MM.1S (cell line): ENCODE measurements at regions not wholly inside any gene's neighbourhood (a gene's known extent, or its start where the extent isn't known, plus 50 kb on each side); places are given as distances from the start of the nearest gene placed in this dataset.

Experiments used
- DNase-seq: peaks from one replicate; pipeline ENCODE4 v3.0.0-alpha.2; 2015
- H2AFZ ChIP-seq: fragments of 300-600 bp; sonication (generic); 2 replicates; pipeline ENCODE4 v1.6.0; 2016; ENCODE audit warnings: antibody characterized with exemption, low read length
- H3F3A ChIP-seq: fragments of 300-600 bp; sonication (generic); 2 replicates; pipeline ENCODE4 v1.6.1; 2016; ENCODE audit warnings: mild to moderate bottlenecking, antibody characterized with exemption, low read length, moderate library complexity, mixed read lengths; ENCODE audit not compliant: insufficient read depth
- H3K27ac ChIP-seq: fragments of 300-600 bp; sonication (generic); 2 replicates; pipeline ENCODE4 v1.5.1; 2016; ENCODE audit warnings: mild to moderate bottlenecking, low read length
- H3K27me3 ChIP-seq: fragments of 300-600 bp; sonication (generic); replicated peaks from 2 replicates; pipeline ENCODE4 v1.6.0; 2016; ENCODE audit warnings: low read length; ENCODE audit not compliant: insufficient read depth
- H3K36me3 ChIP-seq: fragments of 300-600 bp; sonication (generic); replicated peaks from 2 replicates; pipeline ENCODE4 v1.6.1; 2016; ENCODE audit warnings: mild to moderate bottlenecking, low read length, mixed read lengths; ENCODE audit not compliant: insufficient read depth
- H3K4me1 ChIP-seq: fragments of 300-600 bp; sonication (generic); 2 replicates; pipeline ENCODE4 v1.6.1; 2016; ENCODE audit warnings: low read length, mixed read lengths
- H3K4me2 ChIP-seq: fragments of 300-600 bp; sonication (generic); 2 replicates; pipeline ENCODE4 v1.6.0; 2016; ENCODE audit warnings: low read depth, low read length
- H3K4me3 ChIP-seq: fragments of 300-600 bp; sonication (generic); 2 replicates; pipeline ENCODE4 v1.5.1; 2016; ENCODE audit warnings: low read length, mixed read lengths
- H3K79me2 ChIP-seq: fragments of 300-600 bp; sonication (generic); 2 replicates; pipeline ENCODE4 v1.6.1; 2016; ENCODE audit warnings: mixed run types, low read length, mixed read lengths
- H3K9ac ChIP-seq: fragments of 300-600 bp; sonication (generic); 2 replicates; pipeline ENCODE4 v1.6.1; 2016; ENCODE audit warnings: low read length, mixed read lengths
- H3K9me2 ChIP-seq: fragments of 300-600 bp; sonication (generic); replicated peaks from 2 replicates; pipeline ENCODE4 v1.6.1; 2016; ENCODE audit warnings: mild to moderate bottlenecking, low read length, mixed read lengths; ENCODE audit not compliant: insufficient read depth
- H3K9me3 ChIP-seq: fragments of 300-600 bp; sonication (generic); replicated peaks from 2 replicates; pipeline ENCODE4 v1.6.1; 2016; ENCODE audit warnings: mild to moderate bottlenecking, low read length, mixed read lengths; ENCODE audit not compliant: insufficient read depth
- H4K20me1 ChIP-seq: fragments of 300-600 bp; sonication (generic); 2 replicates; pipeline ENCODE4 v1.6.1; 2016; ENCODE audit warnings: mild to moderate bottlenecking, low read length, moderate library complexity, mixed read lengths; ENCODE audit not compliant: insufficient read depth
- CTCF ChIP-seq: fragments of 300-600 bp; sonication (generic); IDR thresholded peaks from 2 replicates; pipeline ENCODE4 v1.5.1; 2016; ENCODE audit warnings: antibody characterized with exemption, low read length, mixed read lengths
- EZH2 ChIP-seq: fragments of 300-600 bp; sonication (generic); optimal IDR thresholded peaks from 2 replicates; pipeline ENCODE3; 2017; ENCODE audit warnings: low read depth, mild to moderate bottlenecking, antibody characterized with exemption, low read length, mixed read lengths
- EZH2phosphoT487 ChIP-seq: fragments of 300-600 bp; sonication (generic); IDR thresholded peaks from 2 replicates; pipeline ENCODE4 v1.6.1; 2018; ENCODE audit warnings: antibody characterized with exemption, low read length

GRCh38 chr1:30273021-30273325 lies 450.4 kb downstream of the MATN1 start:
- H3K4me2 ChIP-seq, result no peak overlapping the region
- TF ChIP-seq CTCF (no peak), EZH2 (no peak), EZH2phosphoT487 (no peak)
- H4K20me1 ChIP-seq, result no peaks in the 10 kb centered on the region
- H3K4me3 ChIP-seq, result no peak overlapping the region
- no peaks in the 10 kb centered on the region for H3K36me3 ChIP-seq
- H3K27ac ChIP-seq, result no peak overlapping the region
- no peaks in the 10 kb centered on the region for H3K4me1 ChIP-seq
- peaks cover 68% of the 10 kb centered on the region for H3K27me3 ChIP-seq
- no peaks in the 10 kb centered on the region for H3K9me3 ChIP-seq
- H3K79me2 ChIP-seq, result no peaks in the 10 kb centered on the region
- no peak for DNase-seq
- no peak overlapping the region for H2AFZ ChIP-seq
- H3K9ac ChIP-seq, result no peak overlapping the region
- no peaks in the 10 kb centered on the region for H3K9me2 ChIP-seq
- no peaks in the 10 kb centered on the region for H3F3A ChIP-seq

- Histone ChIP-seq H3K9ac (no peak overlapping the region), H3K4me2 (no peak overlapping the region), H3K27ac (no peak overlapping the region), H3F3A (no peaks in the 10 kb centered on the region), H3K4me3 (no peak overlapping the region), H3K36me3 (no peaks in the 10 kb centered on the region), H3K9me2 (no peaks in the 10 kb centered on the region), H3K9me3 (no peaks in the 10 kb centered on the region), H4K20me1 (no peaks in the 10 kb centered on the region), H3K27me3 (peaks cover 67% of the 10 kb centered on the region), H3K4me1 (no peaks in the 10 kb centered on the region), H3K79me2 (no peaks in the 10 kb centered on the region), H2AFZ (no peak overlapping the region)
- DNase-seq, result no peak
- no peak for TF ChIP-seq EZH2
- no peak for TF ChIP-seq EZH2phosphoT487
- TF ChIP-seq CTCF, result no peak
These were observed 450.9 kb downstream of the MATN1 start for GRCh38 chr1:30272277-30273020.

- TF ChIP-seq EZH2phosphoT487 (no peak), EZH2 (no peak), CTCF (no peak)
- Histone ChIP-seq H3K9ac (no peak overlapping the region), H4K20me1 (no peaks in the 10 kb centered on the region), H3K79me2 (no peaks in the 10 kb centered on the region), H3K27me3 (peaks cover 67% of the 10 kb centered on the region), H3K36me3 (no peaks in the 10 kb centered on the region), H3F3A (no peaks in the 10 kb centered on the region), H3K4me2 (no peak overlapping the region), H3K27ac (no peak overlapping the region), H3K4me1 (no peaks in the 10 kb centered on the region), H3K9me3 (no peaks in the 10 kb centered on the region), H3K9me2 (no peaks in the 10 kb centered on the region), H3K4me3 (no peak overlapping the region), H2AFZ (no peak overlapping the region)
- DNase-seq, result no peak
These were observed 451.7 kb downstream of the MATN1 start for GRCh38 chr1:30271401-30272276.
